Cerebellar cortex (tissue), 1 donor: ENCODE measurements at regions not wholly inside any gene's neighbourhood (a gene's known extent, or its start where the extent isn't known, plus 50 kb on each side); places are given as distances from the start of the nearest gene placed in this dataset.
"Not testable (repeated sequence)": the region's sequence is repeated elsewhere in the genome, so short reads cannot be mapped to it uniquely, and the experiment has no call there.

ENCODE experiments used
- DNase-seq: peaks from one replicate; pipeline ENCODE4 v3.0.0-alpha.2; 2015; ENCODE audit warnings: low spot score

GRCh38 chr18:1668279-1668678, 763.6 kb downstream of the ADCYAP1 start:
- DNase-seq = no peak

- DNase-seq = not testable (repeated sequence)
Observed at GRCh38 chr18:1671710-1672109, 767.0 kb downstream of the ADCYAP1 start.

GRCh38 chr18:1676387-1676786, 771.7 kb downstream of the ADCYAP1 start:
- DNase-seq = no peak

GRCh38 chr18:1680108-1680507, 775.4 kb downstream of the ADCYAP1 start:
- no peak for DNase-seq

- DNase-seq = no peak
Observed at GRCh38 chr18:1691863-1692262, 787.2 kb downstream of the ADCYAP1 start.

GRCh38 chr18:1708006-1708405, 803.3 kb downstream of the ADCYAP1 start:
- DNase-seq = no peak

GRCh38 chr18:1710114-1710513, 805.4 kb downstream of the ADCYAP1 start:
- DNase-seq = no peak

- no peak for DNase-seq
Observed at GRCh38 chr18:1732143-1732542, 827.5 kb downstream of the ADCYAP1 start.

- DNase-seq = no peak
Observed at GRCh38 chr18:1746131-1746530, 825.2 kb downstream of the METTL4 start.

GRCh38 chr18:1751249-1751648, 820.1 kb downstream of the METTL4 start:
- no peak for DNase-seq

GRCh38 chr18:1760901-1761300, 810.4 kb downstream of the METTL4 start:
- DNase-seq = no peak

GRCh38 chr18:1774261-1774660, 797.0 kb downstream of the METTL4 start:
- no peak for DNase-seq

- no peak for DNase-seq
Observed at GRCh38 chr18:1777843-1778242, 793.5 kb downstream of the METTL4 start.

GRCh38 chr18:1778496-1779178, 792.7 kb downstream of the METTL4 start:
- no peak for DNase-seq

- no peak for DNase-seq
Observed at GRCh38 chr18:1779587-1779986, 791.7 kb downstream of the METTL4 start.

GRCh38 chr18:1784113-1784512, 787.2 kb downstream of the METTL4 start:
- no peak for DNase-seq

GRCh38 chr18:1785980-1786379, 785.3 kb downstream of the METTL4 start:
- not testable (repeated sequence) for DNase-seq

GRCh38 chr18:1796636-1797035, 774.7 kb downstream of the METTL4 start:
- no peak for DNase-seq

GRCh38 chr18:1797235-1797634, 774.1 kb downstream of the METTL4 start:
- no peak for DNase-seq

GRCh38 chr18:1805521-1805920, 765.8 kb downstream of the METTL4 start:
- DNase-seq = no peak

GRCh38 chr18:1806884-1807615, 764.3 kb downstream of the METTL4 start:
- DNase-seq = no peak

- DNase-seq = no peak
Observed at GRCh38 chr18:1811282-1811681, 760.0 kb downstream of the METTL4 start.

GRCh38 chr18:1825296-1825695, 746.0 kb downstream of the METTL4 start:
- no peak for DNase-seq

- no peak for DNase-seq
Observed at GRCh38 chr18:1840878-1841277, 730.4 kb downstream of the METTL4 start.
